ENCODE measurements at regions not wholly inside any gene's neighbourhood (a gene's known extent, or its start where the extent isn't known, plus 50 kb on each side); places are given as distances from the start of the nearest gene placed in this dataset.

DNA sequence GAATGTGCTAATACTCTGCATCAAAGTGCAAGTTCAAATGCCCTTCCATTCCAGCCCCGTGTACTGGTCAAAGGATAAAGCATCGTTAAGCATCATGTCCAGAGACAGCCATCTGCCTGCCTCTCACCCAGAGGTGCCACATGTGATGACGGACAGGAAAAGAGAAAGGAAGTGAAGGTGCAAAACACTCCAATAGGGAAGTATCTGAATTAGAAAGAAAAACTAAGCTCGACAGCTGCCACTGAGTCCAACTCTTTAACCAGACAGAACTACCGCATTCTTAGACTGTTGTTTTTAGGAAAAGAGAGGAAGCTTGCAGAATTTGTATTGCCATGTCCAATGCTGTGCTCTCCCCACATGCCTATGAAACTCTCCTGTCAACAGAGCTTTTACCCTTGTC lies 465.0 kb upstream of the SOX5 start:
- no peak for DNase-seq (ENCODE audit: low spot score)

DNA sequence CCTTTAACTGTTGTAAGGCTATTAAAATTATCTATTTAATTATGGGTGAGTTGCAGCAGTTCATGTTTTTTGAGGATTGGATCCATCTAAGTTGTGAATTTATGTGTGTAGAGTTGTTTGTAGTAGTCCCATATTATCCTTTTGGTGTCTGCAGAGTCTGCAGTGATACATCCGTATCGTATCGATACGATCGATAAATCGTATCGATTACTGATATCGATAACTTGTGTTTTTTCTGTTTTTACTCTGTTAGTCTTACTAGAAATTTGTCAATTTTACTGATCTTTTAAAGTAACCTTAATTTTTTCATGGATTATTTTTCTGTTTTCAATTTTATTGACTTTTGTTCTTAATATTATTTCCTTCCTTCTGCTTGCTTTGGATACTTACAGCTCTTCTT lies 462.5 kb upstream of the SOX5 start:
- DNase-seq (ENCODE audit: low spot score) = no peak

DNA sequence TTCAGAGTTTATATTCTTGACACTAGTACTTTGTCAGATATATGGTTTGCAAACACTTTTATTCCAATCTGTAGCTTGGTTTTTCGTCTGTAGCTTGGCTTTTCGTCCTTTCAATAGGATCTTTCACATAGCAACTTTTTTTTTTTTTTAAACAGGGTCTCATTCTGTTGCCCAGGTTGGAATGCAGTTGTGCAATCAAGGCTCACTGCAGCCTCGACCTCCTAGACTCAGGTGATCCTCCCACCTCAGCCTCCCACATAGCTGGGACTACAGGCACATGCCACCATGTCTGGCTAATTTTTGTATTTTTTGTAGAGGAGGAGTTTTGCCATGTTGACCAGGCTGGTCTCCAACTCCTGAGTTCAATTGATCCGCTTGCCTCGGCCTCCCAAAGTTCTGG lies 460.4 kb upstream of the SOX5 start:
- DNase-seq (ENCODE audit: low spot score) = no peak

DNA sequence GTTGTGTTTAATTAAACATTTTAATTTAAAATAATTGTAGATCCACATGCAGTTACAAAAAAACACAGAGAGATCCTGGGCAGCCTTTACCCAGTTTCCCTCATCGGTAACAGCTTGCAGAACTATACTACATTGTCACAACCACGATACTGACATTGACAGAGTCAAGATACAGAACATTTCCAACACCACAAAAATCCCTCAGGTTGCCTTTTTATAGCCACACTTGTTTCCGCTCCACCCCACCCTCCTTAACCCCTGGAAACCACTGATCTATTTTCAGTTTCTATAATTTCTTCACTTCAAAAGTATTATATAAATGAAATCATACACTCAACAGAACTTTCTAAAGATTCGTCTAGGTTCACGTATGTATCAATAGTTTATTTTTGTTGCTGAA lies 458.8 kb upstream of the SOX5 start:
- no peak for DNase-seq (ENCODE audit: low spot score)

DNA sequence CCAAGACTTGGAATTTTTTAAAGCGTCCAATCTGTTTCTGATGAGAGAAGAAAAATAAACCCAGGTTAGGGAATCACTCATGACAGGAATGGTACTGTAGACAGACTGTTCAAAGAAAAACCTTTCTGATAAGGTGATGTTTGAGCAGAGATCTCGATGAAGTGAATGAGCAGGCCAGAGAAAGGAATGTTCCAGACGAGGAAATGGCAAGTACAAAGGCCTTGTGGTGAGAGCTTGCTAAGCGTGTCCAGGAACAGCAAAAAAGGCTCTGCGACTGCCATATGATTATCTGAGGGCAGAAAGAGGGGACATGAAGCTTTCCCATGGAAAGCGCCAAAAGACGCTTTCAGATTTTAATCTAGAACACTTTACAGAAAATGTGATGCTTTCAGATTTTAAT lies 458.4 kb upstream of the SOX5 start:
- no peak for DNase-seq (ENCODE audit: low spot score)

DNA sequence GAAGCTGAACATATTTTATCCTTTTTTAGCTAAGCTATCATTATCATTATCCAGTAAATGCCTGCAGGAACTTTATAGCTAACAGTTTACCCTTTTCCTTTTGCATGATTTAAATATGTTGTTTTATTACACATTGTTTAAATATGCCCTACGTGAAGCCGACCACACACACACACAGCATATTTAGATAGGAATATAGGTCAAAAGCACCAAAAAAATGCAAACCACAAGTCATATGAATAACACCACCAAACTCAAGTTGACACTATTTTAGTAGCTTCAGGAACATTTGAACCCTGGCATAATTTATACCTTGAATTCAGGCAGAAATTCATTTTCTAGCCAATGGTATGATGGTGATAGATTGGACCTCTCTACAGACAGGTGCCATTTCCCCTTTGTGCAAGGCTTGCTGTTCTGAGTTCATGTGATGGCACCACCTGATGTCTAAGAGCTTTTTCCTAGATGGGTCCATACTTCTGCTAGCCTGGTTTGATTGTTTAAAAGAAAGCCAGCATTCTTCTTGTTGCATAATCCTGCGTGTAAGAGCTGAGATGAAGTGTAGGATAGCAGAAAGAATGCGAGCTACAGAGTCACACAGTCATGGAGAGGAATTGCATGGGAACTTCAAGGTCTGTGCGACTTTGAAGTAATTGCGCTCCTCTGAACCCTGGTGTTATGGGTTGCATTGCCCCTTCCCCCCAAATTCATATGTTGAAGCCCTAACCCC lies 454.8 kb upstream of the SOX5 start:
- no peak for DNase-seq (ENCODE audit: low spot score)

DNA sequence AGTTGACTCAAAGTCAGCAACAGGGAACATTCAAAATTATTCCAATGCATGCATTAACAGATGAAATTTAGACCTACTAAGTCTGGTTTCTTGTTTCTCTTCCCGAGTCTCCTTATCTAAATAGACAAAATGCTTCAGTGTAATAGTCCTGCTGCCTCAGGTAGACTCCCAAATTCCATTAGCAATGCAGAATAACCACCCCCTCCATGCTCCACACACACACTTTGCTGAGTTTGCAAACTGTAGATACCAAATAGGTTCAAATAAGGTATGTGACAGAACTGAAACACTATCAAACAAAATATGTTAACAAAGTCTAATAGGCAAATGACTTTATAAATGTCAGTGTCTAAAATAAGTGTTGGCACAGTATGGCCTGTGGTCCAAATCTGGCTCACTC lies 451.1 kb upstream of the SOX5 start:
- no peak for DNase-seq (ENCODE audit: low spot score)

DNA sequence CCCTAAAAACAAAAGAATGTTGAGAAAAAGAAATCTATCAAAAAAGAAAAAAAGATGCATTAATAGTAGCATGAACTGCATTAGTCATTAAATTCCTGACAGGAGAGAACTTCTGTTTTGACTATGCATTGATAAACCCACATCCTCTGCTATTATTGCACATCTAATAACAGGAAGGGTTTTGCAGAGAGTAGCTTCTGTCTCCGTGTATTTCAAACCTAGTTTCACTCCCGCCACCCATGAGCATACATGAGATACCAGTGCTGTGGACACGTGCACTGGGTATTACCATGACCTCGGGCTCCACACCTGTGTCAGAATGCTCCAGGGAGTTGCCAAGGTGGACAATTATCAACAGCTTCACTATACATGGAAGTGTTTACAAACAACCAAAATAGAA lies 449.1 kb upstream of the SOX5 start:
- DNase-seq (ENCODE audit: low spot score) = no peak

DNA sequence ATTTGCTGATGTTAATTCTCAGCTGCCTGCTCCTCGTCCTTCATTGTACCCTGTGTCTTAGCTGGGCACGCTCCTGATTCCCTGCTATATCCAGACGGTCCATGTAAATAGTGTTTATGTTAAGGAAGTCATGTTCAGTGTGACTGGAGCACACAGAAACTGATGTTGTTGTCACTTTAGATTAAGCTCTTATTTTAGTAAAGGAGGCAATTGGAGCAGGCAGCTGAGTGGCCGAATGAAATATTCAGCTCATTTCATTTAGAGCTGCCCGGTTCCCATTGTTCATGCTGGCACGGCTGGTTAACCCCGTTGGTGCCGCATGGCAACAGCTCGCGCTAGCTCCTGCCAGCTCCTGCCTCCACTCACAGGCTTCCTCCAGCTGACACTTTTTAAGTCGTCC lies 446.8 kb upstream of the SOX5 start:
- DNase-seq (ENCODE audit: low spot score) = peak; percentile 23

DNA sequence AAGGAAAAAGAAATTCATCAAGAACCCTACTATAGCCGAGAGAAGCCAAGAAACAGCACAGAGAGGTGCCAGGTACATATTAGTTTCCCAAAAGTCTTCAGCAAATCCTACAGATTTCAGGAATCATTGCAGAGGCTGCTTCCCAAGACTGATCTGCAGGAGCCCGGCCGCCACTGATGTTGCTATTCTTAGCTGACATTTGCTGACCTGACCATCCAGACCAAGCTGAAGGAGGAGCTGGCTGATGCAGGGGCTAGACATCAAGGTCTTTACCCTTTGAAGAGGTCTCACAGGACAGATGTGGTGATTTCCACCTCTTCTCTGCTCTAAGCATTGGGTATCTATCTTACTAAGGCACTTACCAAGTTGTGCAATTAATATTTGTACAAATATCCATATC lies 444.8 kb upstream of the SOX5 start:
- no peak for DNase-seq (ENCODE audit: low spot score)

DNA sequence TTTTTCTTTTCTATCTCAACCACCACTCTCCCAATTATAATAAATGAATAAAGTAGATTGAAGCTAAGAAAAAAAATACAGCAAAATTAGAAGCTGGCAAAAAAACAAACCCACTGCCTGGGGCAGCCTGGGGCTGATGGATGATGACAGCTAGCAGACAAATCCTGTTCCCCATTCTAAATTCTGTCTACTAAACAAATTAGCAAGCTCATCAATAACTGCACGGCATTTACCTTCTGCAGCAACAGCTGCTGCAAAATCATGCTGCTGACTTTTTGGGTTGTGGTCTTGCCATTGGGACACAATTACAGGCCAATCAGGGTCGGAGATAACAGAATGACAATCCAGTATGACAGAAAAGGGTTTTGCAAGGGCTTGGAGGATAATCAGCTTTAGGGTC lies 443.6 kb upstream of the SOX5 start:
- no peak for DNase-seq (ENCODE audit: low spot score)

DNA sequence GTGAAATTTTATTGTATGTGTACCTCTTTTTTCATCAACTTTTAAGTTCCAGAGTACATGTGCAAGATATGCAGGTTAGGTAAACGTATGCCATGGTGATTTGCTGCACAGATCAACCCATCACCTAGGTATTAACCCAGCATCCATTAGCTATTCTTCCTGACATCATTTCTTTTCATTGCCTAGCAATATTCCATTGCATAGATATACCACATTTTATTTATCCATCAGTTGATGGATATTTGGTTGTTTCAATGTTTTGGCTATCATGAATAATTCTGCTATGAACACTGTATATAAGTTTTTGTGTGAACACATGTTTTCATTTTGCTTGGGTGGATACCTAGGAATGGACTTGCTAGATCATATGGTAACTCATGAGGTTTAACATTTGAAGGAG lies 439.9 kb upstream of the SOX5 start:
- DNase-seq (ENCODE audit: low spot score) = no peak

DNA sequence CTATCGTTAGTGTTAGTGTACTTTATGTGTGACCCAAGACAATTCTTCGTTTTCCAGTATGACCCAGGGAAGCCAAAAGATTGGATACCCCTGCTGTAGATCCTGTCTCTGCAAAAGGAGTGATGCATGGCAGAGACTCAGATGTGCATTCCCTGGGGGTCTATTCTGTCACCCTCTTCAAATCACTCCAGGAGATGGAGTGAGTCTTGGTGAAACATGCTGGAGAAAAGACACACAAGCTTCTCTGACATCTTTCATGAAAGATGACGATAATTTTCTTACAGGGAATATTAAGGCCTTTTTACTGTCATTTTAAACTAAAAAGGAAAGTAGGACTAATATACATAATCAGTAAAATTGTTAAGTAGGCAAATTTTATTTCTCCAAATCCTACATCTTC lies 437.9 kb upstream of the SOX5 start:
- no peak for DNase-seq (ENCODE audit: low spot score)

DNA sequence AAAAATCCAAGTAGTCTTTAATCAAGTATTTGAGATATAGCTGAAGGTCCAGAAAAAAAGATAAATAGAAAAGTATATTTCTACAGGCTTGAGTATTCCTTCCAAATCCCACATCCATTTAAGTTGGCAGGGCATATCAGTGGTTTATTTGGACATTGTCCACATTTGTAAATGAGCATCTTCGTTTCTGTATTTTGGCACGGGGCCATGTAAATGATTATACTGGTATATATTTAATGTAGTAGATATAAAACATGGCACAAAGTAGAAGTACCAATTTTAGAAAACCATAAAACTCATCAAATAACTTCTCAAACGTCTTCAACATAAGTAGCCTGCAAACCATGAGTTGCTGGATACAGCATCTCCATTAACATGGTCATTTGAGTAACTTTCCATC lies 437.4 kb upstream of the SOX5 start:
- no peak for DNase-seq (ENCODE audit: low spot score)

DNA sequence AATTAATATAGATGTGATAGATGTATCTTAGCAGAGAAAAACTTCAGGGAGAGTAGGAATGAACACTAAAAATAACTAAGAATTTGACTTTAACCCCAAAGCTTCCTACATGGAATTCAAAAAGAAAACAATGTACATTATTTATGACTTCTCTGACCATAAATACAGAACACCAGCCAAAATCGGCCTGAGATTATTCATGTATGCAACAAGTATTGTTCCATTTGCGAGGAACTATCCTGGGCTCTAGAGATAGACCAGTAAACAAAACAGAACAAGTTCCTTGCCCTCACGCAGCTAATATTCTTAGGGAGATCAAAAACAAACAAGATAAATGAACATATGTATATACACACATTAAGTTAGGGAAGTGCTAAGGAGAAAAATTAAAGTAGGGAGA lies 432.3 kb upstream of the SOX5 start:
- DNase-seq (ENCODE audit: low spot score) = no peak

DNA sequence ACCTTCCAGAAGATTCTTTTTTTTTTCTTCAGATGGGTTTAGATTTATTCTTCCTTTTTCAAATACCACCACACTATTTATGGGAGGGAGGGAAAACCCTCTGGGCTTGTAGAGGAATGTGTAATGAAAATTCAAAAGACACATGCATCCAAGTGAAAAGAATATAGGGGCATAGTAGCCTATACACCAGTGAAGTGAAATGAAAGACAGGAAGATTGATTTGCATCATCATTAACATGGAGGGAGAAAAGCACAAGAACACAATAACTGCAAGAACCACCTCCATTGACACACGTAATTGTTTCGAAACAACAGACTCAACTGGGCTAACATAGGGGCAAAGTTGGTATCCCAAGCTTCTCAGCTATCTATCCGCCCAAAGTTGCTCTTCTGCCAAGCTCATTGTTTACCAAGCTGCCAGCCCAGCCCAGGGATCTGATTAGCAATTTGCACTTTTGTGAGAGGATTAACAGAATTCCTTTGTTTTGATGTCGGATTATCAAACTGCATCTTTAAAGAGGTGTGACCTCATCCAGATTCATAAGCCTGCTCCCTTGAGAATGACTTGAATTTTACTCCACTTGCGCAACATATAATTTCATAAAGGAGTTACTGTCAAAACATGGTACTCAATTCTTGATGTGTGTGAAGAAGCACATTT lies 430.5 kb upstream of the SOX5 start:
- DNase-seq (ENCODE audit: low spot score) = no peak

DNA sequence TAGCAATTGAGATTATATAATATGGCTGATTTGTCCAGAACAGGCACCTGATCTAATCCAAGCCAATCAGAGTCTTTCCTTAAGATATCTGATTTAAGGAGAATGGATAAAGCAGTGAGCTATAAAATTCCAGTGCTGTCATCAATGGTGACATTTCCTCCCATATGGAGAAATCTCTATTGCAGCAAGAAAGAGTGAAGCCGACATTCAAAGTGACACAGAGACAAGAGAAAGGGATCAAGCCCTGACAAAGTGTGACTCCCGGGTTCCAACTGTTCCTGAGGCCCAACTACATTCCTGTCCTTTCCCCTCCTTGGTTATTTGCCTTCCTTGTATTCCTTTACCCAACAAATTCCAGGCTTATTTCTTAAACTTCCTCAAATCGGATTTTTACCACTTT lies 430.0 kb upstream of the SOX5 start:
- no peak for DNase-seq (ENCODE audit: low spot score)

DNA sequence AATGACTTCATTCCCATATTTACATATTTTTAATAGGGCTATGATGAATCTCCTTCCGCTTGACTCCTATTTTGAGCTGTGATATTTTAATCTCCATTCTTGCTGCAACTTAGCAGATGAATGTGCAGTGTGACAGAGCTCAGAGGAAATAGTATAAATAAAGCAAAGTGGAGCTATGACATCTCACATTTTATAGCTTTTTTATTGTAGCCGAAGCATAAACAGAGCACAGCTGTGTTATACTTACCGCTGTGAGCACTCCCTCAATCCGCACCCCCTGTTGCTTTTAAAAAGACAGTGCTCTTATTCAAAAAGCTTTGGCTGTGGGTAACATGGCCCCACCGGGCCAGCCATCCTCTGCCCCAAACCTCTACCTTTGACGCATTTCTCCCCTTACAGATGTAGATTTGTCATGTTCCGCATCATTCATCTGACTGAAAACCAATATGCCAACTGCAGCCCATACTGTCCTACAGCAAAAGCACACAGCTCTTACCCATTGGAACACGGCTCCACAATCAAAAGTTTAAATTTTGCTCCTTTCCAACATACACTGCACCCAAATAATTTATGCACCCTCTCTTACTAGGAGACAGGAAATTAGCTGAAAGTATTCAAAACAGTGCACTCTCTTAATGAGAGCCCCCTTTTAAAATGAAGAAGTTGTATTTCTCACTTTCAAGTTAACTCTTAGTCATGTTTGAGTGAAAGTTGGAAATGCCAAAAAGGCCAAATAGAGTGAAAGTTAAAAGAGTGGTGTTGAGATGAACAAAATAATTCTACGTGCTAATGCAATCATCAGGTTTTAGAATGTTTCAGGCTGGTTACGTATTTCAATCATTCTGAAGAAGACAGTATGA lies 429.3 kb upstream of the SOX5 start:
- DNase-seq (ENCODE audit: low spot score) = peak; percentile 8

DNA sequence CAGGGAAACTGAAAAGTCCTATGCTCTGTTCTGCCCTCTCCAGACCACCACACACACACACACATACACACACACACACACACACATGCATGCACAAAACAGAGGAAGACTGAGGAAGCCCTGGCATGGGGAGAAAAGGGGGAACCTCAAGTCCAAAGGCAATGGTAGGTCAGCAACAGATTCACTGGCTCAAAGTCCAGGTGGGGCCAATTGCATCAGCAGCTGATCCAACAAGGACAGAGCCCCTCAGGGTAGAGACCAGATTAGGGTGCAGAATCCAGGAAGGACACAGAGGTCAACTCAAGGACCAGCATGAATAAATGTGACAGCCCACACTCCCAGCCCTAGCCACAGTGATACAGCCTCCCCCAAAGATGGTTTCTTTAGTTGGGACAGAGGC lies 425.0 kb upstream of the SOX5 start:
- DNase-seq (ENCODE audit: low spot score) = no peak

DNA sequence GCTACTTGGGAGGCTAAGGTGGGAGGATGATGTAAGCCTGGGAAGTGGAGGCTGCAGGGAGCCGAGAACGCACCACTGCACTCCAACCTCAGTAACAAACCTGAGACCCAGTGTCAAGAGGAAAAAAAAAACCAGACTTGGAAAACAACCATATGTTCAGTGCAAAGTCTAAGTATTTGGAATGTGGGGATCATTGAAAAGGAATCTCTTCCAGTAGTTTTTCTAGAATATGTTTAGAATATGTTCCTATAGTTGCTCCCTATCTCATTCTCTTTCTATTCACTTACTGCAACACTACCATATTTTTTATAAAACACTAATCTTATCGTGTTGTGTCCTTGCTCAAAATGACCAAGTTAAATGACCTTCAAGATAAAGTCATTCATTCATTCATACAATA lies 423.5 kb upstream of the SOX5 start:
- DNase-seq (ENCODE audit: low spot score) = no peak

DNA sequence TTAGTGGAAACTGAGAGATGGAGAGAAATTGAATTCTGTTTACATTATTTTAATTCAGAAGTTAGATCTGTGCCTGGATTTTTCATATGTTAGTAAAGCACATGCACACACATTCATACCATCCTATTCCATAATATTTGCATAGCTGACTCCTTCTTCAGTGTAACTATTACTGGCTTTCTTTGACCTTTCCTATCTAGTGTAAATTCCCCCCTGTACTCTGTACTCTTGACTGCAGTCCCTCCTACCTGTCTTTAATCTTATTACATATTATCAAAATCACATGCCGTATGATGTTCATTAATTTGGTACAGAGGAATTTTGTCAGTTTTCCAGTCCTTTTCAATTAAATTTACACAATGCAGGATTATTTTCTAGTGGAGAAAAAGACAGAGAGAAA lies 417.0 kb upstream of the SOX5 start:
- no peak for DNase-seq (ENCODE audit: low spot score)

DNA sequence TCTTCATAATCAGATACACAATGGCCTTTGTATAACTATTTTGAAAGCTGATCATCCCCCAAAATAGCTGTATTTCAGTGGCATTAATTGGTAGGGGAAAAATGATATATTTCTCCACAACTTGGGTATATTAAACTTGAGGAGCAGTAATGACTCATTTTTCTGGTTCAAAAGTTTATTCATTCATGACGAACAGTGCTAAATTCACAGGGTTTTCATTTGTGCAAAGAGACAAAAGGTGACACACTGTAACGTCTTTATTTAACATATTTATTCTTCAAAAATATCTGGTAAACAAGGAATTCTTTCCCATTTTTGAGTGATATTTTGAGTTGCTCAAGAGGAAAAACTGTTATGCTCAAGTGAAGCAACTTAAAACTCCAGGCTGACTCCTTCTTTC lies 415.5 kb upstream of the SOX5 start:
- no peak for DNase-seq (ENCODE audit: low spot score)

DNA sequence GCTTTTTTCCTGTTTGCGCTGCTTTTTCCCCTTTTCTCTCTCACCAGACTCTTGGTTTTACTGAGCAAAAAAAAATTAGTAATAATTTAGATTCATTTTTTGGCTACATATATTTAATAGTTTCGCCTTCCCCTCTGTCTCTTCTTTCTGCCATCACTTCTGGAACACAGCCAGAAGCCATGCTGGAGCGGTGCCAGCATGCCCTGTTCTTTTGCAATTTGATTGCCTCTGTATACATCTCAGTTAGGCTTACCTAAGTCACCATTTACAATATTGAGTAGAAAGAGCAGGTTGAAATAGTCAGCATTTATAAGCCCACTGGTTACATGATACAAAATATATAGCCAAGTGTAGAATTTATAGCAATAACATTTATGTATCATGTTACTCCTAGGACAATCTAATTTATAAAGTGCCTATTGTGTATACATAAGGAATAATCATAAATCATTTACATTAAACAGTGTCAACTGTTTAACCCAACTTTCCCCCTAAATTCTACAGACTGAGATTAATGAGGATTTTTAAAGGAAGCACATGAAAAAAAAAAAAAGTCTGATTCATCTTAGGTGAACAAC lies 413.8 kb upstream of the SOX5 start:
- no peak for DNase-seq (ENCODE audit: low spot score)

All from putamen (tissue), 1 donor.